KG1 (cell line): ENCODE measurements at regions not wholly inside any gene's neighbourhood (a gene's known extent, or its start where the extent isn't known, plus 50 kb on each side); places are given as distances from the start of the nearest gene placed in this dataset.
A peak's percentile ranks its signal among the peaks of the same experiment; 100 is the strongest.
"Not testable (repeated sequence)": the region's sequence is repeated elsewhere in the genome, so short reads cannot be mapped to it uniquely, and the experiment has no call there.

Experiments
- DNase-seq: peaks from one replicate; lab custom pipeline; 2025; lab: John Stamatoyannopoulos, UW

DNA sequence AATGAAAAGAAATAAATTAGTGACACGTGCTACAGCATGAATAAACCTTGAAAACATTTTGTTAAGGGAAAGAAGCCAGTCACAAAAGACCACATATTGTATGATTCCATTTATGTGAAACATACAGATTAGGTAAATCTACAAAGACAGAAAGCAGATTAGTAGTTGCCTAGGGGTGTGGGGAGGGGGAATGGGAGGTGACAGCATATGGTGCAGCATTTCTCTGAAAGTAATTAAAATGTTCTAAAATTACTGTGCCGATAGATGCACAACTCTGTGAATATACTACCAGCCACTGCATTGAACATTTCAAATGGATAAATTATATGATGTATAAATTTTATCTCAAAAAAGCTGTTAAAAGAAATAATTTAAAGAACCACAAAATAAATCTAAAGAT is 161.0 kb downstream of the TRIB2 start:
- no peak for DNase-seq

DNA sequence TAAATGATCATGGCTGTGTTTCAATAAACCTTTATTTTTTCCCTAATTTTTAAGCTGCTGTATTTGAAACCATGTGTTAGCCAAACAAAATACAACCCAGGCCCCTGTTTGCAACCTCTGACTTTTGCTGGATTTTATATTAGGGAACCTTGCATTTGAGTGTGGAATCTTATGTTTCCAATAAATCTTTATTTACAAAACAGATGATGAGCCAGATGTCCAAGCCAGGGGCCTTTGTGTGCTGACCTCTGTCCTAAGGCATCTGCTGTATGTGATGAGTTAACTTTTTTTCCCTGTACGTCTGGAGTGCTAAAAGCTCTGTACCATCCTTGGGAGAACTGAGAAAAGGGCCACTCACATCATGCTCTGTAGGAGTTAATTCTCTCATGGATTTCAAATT is 162.9 kb downstream of the TRIB2 start:
- no peak for DNase-seq

DNA sequence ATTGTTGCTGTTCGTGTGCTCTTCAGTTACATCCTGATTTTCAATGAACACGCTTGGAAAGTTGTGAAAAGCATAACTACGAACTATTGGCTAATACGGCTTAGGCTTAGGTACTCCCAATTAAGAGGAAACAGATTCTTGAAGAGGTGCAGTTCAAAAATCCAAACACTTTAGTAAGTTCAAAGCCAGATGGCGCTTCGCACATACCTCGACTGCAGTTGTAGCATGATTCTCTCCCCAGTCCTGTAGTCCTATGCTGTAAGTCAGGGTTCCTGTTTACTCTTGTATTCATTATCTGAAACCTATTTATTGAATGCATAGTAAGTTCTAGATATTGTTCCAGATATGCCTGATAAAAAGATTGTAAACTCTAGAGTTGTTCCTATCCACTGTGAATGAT is 165.2 kb downstream of the TRIB2 start:
- DNase-seq, result no peak

DNA sequence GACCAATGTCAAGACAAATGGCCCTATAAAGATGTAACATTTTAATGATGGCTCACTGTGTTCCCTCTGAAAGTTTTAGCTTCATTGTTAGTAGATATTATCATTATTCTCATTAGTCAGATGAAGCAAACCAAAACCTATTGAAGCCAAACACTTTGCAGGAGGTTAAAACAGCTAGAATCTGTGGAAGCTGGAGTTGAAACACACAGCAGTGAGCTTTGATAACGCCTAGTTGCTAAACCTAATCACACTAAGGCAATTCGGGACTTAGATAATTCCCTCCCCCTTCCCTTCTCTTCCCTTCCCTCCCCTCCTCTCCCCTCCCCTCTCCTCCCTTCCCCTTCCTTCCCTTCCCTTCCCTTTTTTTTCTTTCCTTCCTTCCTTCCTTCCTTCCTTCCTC is 165.7 kb downstream of the TRIB2 start:
- DNase-seq, result no peak

DNA sequence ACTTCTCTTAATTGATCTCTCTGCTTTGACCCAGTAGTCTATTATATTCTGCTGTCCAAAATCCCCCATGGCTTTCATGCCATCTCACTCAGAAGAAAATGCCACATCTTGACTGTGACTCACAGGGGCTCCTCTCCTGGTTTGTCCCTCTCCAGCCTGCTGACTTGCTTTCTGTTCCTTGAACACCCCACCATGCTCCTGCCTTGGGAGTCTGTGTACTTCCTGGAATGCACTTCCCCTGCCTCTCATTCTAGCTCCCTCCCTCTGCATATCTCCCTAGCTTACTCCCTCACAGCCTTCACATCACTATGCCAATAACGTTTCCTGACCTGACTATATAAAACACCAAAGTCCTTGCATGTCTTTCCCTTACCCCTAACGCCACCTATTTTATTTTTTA is 167.2 kb downstream of the TRIB2 start:
- DNase-seq, result no peak

DNA sequence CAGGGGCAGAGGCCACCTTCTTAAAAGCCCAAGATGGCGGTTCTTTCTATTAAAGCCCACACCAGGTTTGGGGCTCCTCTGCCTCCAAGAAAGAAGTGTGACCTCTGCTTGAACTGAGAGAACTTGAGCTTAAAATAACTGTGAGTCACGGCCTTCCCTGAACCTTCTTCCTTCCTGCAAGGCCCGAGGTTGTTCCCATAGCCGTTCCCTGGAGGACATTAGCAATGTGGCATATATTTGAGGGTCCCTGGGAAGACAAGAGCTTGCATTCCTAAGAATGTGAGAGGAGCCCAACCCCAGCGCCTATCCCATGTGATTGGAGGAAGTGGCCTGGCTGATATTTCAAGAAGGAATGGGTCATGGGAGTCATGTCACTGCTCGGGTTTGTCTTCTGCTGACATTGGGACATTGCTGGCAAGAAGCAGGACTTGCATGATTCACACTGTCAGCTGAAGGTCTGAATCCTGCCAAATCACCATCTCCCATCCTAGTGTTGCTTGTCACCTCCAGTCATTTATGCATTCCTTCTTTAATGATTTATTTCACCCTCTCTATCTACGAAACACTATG is 168.1 kb downstream of the TRIB2 start:
- no peak for DNase-seq

DNA sequence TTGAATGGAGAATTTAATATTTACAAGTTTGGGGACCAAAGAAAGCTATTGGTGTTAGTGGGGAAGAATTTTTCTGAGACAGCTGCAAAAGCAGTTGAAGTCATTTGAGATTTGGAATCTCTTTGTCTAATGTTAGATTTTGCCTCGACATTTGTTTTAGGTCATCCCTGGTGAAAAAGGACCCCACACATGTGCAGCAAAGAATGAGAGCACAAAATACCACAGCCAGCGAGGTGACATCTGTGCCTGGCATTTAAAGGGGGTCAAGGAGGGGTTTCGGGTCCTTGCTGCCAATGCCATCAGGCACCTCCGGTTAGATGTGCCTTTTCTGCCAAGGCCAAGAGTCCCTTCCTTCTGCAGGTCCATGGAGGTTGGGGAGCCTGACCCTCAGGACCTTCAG is 173.3 kb downstream of the TRIB2 start:
- no peak for DNase-seq

DNA sequence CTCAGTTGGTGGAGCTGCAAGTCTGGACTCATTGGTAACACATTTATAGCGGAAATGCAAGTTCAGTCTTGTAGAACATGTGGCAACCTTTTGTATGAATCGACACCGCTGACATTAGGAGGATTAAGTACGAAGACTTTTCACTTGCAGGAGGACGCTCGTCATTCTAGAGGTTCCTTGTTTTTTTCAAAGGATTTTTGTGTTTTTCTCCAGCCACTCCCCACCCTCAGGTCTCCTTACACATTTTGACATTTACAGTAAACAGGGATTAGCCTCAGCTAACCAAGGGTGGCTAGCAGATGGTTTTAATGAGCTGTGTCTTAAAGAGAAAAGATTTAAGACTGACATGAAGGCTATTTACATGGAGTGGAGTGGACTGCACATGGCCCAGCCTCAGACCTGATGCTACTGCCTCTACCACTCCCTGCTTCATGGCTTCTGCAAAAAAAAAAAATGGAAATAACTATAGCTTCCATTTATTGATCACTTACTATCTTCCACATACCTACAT is 173.8 kb downstream of the TRIB2 start:
- no peak for DNase-seq

DNA sequence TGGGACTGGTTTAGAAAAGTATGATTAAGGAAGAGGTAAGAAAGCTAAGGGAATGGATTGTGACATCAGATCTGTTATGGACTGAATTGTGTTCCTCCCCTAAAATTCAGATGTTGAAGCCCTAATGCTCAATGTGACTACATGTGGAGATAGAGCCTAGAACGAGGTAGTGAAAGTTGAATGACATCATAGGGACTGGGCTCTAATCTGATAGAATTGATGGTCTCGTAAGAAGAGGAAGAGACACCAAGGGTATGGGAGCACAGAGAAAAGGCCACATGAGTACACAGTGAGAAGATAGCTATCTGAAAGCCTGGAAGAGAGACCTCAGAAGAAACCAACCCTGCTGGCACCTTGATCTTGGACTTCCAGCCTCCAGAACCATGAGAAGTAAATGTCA is 178.3 kb downstream of the TRIB2 start:
- no peak for DNase-seq

DNA sequence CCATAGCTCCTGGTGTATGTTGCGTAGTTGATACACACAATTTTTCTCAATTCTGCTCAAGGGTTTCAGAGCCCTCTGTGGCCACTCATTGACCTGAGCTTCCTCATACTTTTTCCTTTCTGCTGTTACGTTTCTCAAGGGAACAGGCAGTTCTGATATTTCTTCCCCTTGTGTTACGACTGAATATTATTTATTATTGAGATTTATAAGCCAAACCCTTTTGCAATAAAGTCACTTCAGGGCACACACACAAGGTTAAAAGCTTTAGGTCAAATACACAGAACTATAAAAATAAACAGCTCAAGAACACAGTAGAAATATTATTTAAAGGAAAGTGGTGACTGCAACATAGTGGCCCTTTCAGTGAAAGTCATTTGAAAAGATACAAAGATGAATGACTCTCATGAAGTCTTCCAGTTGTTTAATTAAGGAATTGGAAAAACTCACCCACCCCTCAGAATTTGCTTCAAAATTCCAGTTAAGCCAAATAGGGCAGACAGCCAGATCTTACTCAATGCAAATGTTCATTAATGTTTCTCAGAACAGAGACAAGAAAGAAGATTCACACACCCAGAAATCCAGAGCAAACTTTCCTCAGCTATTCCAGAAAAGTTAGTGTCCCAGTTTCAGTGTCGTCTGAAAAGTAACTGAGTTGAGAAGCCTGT is 179.7 kb downstream of the TRIB2 start:
- DNase-seq, result no peak

DNA sequence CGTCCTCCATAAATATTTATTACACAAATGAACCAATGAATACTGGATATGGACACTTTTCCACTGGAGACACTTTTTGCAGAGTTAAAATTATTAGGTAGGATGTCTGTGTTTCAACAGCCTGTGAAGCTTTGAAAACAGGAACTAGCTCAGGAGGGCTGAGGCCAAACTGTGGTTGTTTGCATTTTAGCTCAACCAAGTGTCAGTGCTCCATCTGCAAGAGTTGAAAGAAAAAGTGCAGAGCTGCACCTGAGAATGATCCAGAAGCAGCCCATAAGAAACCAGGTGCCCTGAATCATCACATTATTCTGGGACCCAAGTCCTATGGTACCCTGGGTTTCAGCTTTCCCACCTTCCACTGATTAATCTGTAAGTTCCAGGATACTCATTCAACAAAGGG is 180.4 kb downstream of the TRIB2 start:
- DNase-seq, result peak; percentile 31

DNA sequence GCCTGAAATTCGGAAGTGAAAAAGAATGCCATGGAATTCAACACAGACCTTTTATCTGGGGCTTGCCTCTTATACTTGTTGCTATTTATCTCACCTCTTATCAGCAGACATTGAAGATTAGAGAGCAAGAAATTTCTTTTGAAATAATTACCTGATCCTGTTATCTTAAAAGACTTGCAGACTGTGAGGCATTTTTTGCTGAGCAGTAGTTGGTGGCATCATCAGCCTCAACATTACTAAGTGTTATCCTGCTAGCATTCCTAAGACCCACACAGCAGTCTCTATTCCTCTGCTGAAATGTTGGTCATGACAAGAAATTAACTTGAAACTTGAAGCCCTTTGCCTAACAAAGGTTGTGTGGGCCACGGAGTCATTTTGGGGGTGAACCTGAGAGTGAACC is 186.5 kb downstream of the TRIB2 start:
- no peak for DNase-seq

DNA sequence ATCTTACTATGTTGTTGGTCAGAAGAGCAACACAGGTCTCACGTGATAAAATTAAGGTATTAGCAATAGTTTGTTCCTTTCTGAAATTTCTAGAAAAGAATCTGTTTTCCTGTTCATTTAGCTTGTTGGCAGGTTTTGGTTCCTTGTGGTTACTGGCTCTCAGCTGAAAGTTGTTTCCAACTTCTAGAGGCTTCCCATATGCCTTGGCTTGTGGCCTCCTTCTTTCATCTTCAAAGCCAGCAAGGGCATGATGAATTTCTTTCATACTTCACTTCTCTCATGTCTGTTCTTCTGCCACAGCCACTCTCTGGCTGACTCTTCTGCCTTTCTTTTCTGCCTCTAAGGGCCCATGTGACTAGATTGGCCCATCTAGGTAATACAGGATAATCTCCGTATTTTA is 193.7 kb downstream of the TRIB2 start:
- no peak for DNase-seq

DNA sequence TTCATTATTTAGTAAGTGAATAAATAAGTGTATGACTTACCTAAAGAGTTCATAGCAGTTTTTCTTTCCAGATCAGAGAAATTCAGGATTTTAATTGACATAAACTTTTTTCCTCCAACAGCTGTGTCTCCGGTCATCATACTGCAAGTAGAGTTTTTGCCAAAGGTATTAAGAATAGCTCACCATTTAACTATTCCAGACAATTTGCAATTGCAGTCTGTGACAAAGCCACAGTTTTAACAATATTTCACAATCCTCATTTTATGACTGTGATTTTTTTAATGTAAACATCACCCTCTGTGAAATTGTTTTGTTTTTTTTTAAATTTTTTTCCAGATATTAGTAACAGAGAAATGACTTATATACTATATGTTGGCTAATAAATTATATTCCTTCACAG is 199.1 kb downstream of the TRIB2 start:
- no peak for DNase-seq

DNA sequence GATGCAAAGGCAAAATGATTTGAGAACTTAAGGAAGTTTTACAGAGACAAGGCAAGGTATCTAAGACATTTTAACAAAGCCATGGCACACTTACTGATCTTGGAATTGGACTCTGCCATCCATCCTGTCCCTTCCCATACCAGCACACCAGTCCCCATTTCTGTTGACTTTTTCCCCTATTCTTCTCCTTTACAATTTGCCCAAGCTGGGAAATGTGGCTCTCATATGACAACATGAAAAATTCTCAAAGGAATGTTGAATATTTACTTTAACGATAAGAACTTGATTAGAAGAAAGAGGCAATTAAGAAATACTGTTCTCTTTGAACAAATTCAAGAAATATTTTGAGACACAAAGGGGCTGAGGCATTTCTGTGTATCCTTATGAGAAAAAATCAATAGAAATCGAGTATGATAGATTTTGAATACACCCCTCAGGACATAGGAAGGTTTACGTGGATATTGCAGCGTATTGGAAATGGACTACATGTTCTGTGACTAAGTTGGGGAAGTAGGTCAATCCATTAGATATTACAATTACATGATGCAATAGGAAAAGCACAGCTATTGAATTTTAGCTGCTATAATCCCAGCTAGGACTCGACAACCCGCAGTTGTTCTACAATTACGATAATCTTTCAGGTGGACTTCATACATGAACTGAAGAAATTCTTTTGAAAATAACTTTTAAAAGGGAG is 201.6 kb downstream of the TRIB2 start:
- no peak for DNase-seq

DNA sequence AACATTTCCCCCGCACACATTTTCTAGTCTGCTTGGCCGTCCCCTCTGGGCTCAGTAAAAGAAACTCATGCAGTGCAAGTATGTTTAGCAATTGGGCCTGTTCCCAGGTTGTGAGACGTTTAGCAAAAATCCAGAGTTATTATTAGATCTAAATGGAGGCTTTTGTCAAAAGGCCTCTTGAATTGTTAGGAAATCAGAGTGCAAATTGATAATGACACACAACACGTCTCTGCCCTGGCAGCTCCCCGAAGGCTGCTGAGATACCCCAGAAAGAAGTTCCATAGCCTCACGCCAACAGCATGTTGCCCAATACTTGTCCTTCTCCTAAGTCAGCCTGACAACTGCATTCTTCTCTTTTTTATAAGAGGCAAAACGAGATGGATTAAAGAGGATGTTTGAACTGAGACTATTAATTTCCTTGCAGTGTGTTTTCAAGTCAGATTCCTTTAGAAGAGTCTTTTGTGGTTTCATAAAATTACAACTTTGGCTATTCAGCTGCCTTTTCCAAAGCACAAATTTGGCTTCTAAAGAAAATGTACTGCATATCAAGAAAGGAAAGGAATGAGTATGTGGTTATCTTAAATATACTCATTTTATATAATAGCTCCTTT is 202.2 kb downstream of the TRIB2 start:
- no peak for DNase-seq

DNA sequence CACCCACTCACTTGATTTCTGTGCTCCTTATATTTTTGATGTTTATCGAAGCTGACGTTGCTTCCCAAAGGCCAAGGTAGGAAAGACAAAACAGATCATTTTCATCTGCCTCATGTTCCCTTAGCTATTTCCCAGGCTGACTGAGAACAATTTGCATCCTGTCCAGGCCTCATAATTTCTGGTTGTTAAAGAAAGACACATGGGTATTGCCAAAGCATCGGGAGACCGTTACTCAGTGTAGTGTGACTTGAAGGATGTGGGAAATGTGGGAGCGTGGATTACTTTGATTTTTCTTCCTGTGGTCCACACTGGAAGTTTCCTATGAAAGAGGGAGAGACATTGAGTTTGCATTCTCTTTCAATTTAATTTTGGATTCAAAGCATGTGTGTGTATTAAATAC is 204.6 kb downstream of the TRIB2 start:
- no peak for DNase-seq

DNA sequence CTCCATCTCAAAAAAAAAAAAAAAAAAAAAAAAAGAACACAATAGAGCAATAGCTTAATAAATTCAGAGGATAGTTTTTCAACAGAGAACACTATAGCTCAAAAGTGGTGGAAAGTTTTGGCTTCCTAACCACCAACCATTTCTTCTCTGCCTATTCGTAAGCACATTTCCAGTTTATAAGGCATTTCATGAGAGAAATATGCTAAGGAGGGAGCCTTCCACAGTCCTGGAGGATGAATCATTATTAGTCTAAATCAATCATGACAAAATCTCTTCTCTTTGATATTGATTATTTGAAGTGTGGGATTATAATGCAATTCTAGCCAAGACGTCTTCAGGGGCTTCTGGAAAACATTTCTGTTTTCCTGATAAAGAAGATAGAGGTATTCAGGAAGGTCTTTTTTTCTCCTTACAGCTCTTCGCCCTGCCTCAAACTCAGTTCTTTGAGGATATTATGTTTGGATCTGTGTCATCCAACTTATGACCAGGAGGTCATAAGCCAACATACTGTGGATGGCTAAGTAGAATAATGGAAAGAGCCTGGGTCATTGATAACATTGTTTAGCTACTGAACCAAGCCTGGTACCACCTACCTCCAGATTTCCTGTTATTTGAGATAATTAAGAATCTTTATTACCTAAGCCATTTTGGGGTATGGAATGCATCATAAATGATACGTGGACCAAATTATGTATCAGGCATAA is 207.3 kb downstream of the TRIB2 start:
- DNase-seq, result no peak

DNA sequence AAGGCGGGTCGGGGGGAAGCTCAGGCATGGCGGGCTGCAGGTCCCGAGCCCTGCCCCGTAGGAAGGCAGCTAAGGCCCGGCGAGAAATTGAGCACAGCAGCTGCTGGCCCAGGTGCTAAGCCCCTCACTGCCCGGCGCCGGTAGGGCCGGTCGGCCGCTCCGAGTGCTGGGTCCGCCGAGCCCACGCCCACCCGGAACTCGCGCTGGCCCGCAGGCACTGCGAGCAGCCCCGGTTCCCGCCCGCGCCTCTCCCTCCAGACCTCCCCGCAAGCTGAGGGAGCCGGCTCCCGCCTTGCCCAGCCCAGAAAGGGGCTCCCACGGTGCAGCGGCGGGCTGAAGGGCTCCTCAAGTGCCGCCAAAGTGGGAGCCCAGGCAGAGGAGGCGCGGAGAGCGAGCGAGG is 209.9 kb downstream of the TRIB2 start:
- not testable (repeated sequence) for DNase-seq

DNA sequence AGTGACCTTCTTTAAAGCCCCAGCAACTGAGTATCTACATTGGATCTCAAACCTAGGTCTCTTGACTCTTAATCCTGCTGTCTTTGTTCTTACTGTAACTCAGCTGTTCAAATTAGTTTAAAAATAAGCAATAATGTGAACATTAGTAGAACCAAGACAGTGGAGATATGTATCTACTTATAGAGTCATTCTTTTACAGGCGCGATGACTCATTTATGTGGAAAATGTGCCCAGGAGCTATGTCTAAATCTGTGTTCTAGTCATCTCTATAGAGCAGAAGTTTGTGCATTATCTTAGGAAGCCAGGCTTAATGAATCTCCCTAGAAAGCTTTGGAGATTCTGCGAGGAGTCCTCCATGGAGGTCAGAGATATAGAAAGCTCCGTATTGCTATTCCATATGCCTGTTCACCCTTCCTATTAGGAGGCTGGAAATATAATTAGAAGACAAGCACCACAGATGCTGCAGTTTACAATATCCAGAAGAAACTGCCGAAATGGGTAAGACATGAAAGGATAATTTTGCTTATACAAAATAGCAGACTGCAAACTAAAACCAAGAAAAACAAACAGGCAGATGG is 211.6 kb downstream of the TRIB2 start:
- no peak for DNase-seq

DNA sequence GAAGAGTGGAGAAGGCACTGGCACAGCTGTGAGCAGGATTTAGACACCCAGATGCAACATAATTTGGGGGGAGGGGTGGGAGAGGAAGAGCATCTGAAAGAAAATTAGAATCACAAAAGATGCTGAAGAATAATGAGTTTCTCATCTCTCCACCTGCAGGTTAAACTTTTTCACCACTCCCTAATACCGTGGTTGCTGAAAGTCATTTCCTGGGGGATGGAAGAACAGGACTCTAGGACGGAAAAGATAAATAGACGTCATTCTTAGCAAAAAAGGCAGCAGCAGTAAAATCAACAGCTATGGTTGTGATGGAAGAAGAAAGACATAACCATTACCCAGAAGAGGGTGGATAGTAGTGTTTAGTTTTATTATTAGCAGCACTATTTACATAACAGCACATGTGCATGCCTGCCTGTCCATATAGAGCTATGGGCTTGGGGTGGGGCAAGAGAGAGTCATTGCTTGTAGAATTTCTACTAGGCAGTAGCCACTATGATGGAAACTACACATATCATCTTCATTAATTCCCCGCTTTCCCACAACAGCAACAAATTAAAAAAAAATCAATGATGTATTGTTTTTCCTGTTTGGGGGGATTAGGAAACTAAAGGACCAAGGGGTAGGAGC is 212.2 kb downstream of the TRIB2 start:
- no peak for DNase-seq

DNA sequence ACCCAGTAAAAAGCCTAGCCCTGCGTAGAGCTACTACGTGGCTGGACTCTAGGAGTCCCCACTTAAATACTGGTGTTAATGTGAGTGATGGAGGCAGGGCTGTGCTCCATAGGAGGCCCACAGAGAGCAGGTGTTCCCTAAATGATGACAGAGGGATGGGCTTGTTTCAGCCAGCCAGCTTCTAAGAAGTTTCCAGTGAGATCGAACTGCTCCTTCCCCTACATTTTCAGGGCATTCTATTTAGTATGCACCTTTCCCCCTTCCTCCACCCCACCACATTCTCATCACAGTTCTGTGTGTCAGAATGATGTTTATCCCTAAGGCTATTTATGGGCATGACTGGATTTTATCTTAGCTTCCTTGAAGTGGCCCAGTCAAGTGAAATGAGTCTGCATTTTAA is 213.0 kb downstream of the TRIB2 start:
- DNase-seq, result no peak
